Mesothelial cell of epicardium (in vitro differentiated cells): ENCODE measurements at regions not wholly inside any gene's neighbourhood (a gene's known extent, or its start where the extent isn't known, plus 50 kb on each side); places are given as distances from the start of the nearest gene placed in this dataset.
A peak's percentile ranks its signal among the peaks of the same experiment; 100 is the strongest.

Experiments used
- DNase-seq, 2 experiments: peaks; one replicate each; pipeline ENCODE4 v3.0.0; 2021; ENCODE audit warnings: low spot score in 2 of 2; ENCODE audit not compliant: unreplicated experiment in 2 of 2
- H3K27ac Mint-ChIP-seq: 2 replicates; pipeline ENCODE4 v1.8.0; 2021; ENCODE audit warnings: mixed read lengths
- H3K27me3 Mint-ChIP-seq: 2 replicates; pipeline ENCODE4 v1.8.0; 2021; ENCODE audit warnings: low read depth, mixed read lengths
- H3K36me3 Mint-ChIP-seq: 2 replicates; pipeline ENCODE4 v1.8.0; 2021; ENCODE audit warnings: mixed read lengths
- H3K4me1 Mint-ChIP-seq: 2 replicates; pipeline ENCODE4 v1.8.0; 2021; ENCODE audit warnings: mixed read lengths
- H3K4me3 Mint-ChIP-seq: 2 replicates; pipeline ENCODE4 v1.8.0; 2021; ENCODE audit warnings: mild to moderate bottlenecking, moderate library complexity, mixed read lengths
- H3K9me3 Mint-ChIP-seq: 2 replicates; pipeline ENCODE4 v1.8.0; 2021; ENCODE audit warnings: mixed read lengths
- TF ChIP-seq, protein P1 (sequence below): fragments of 200-600 bp; sonication (generic); IDR thresholded peaks from one replicate; pipeline ENCODE4 v1.5.0; 2021; ENCODE audit warnings: antibody characterized with exemption; ENCODE audit not compliant: unreplicated experiment

- H3K36me3 Mint-ChIP-seq = peaks cover 8% of the 10 kb centered on the region
- TF ChIP-seq, protein P1, sequence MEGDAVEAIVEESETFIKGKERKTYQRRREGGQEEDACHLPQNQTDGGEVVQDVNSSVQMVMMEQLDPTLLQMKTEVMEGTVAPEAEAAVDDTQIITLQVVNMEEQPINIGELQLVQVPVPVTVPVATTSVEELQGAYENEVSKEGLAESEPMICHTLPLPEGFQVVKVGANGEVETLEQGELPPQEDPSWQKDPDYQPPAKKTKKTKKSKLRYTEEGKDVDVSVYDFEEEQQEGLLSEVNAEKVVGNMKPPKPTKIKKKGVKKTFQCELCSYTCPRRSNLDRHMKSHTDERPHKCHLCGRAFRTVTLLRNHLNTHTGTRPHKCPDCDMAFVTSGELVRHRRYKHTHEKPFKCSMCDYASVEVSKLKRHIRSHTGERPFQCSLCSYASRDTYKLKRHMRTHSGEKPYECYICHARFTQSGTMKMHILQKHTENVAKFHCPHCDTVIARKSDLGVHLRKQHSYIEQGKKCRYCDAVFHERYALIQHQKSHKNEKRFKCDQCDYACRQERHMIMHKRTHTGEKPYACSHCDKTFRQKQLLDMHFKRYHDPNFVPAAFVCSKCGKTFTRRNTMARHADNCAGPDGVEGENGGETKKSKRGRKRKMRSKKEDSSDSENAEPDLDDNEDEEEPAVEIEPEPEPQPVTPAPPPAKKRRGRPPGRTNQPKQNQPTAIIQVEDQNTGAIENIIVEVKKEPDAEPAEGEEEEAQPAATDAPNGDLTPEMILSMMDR = no peak
- no peak overlapping the region for H3K4me3 Mint-ChIP-seq
- no peaks in the 10 kb centered on the region for H3K27me3 Mint-ChIP-seq
- peak overlapping the region; percentile 90 for H3K27ac Mint-ChIP-seq
- no peak for DNase-seq
- no peaks in the 10 kb centered on the region for H3K9me3 Mint-ChIP-seq
- H3K4me1 Mint-ChIP-seq = peaks cover 54% of the 10 kb centered on the region
These were observed 320.7 kb downstream of the SEC14L1 start for GRCh38 chr17:77461277-77462057.

- Mint-ChIP-seq H3K4me3 (no peak overlapping the region), H3K27me3 (no peaks in the 10 kb centered on the region), H3K9me3 (no peaks in the 10 kb centered on the region), H3K36me3 (peaks cover 8% of the 10 kb centered on the region), H3K27ac (peak overlapping the region; percentile 90), H3K4me1 (peaks cover 60% of the 10 kb centered on the region)
- DNase-seq = no peak
- TF ChIP-seq, protein P1 = no peak
These were observed 321.3 kb downstream of the SEC14L1 start for GRCh38 chr17:77462090-77462489.

DNA sequence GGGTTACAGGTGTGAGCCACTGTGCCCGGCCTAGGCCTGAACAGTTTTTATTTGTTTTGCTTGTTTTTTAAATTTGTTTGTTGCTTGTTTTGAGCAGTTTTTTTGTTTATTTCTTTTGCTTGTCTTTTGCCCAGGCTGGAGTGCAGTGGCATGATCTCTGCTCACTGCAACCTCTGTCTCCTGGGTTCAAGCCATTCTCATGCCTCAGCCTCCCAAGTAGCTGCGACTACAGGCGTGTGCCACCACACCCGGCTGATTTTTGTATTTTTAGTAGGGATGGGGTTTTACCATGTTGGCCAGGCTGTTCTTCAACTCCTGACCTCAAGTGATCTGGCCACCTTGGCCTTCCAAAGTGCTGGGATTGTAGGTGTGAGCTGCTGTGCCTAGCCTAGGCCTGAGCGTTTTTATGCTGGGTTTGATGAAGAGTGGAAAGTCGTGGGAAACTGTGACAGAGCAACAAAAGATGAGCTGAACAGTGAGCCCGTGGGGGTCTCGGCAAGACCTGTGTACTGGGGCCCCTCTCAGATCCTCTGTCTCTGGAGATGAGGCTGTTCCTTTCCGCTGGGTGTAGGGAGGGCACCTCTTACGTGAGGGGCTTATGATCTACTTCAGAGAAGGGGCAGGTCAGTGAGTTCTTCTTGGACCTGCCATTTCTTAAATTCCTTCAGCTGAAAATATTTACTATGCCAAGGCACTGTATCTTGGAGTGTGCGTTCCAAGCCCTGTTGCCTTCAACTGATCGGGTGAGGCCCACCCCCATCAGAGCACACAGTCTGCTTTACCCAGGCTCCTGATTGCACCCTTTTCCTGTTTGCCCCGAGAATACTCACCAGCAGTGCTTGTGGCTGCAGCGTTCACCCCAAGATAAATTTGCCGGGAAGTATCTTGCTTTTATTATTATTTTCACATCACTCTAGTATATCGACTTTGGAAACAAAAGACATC lies 322.1 kb downstream of the SEC14L1 start:
- Mint-ChIP-seq H3K36me3 (peaks cover 8% of the 10 kb centered on the region), H3K27ac (peak overlapping the region; percentile 59), H3K27me3 (no peaks in the 10 kb centered on the region), H3K9me3 (no peaks in the 10 kb centered on the region), H3K4me3 (no peak overlapping the region), H3K4me1 (peaks cover 63% of the 10 kb centered on the region)
- TF ChIP-seq, protein P1 = no peak
- no peak for DNase-seq

- H3K4me3 Mint-ChIP-seq = no peak overlapping the region
- peaks cover 64% of the 10 kb centered on the region for H3K4me1 Mint-ChIP-seq
- H3K36me3 Mint-ChIP-seq = peaks cover 10% of the 10 kb centered on the region
- H3K27me3 Mint-ChIP-seq = no peaks in the 10 kb centered on the region
- TF ChIP-seq, protein P1 = no peak
- H3K27ac Mint-ChIP-seq = peak overlapping the region; percentile 94
- no peaks in the 10 kb centered on the region for H3K9me3 Mint-ChIP-seq
- no peak for DNase-seq
These were observed 324.2 kb downstream of the SEC14L1 start for GRCh38 chr17:77464988-77465357.

- H3K27me3 Mint-ChIP-seq = no peaks in the 10 kb centered on the region
- TF ChIP-seq, protein P1 = no peak
- peaks cover 14% of the 10 kb centered on the region for H3K36me3 Mint-ChIP-seq
- no peaks in the 10 kb centered on the region for H3K9me3 Mint-ChIP-seq
- peak overlapping the region; percentile 94 for H3K27ac Mint-ChIP-seq
- H3K4me3 Mint-ChIP-seq = peak overlapping the region; percentile 20
- no peak for DNase-seq
- peaks cover 66% of the 10 kb centered on the region for H3K4me1 Mint-ChIP-seq
These were observed 324.7 kb downstream of the SEC14L1 start for GRCh38 chr17:77465358-77466041.
